Ascending aorta (tissue), 2 donors: ENCODE measurements at regions not wholly inside any gene's neighbourhood (a gene's known extent, or its start where the extent isn't known, plus 50 kb on each side); places are given as distances from the start of the nearest gene placed in this dataset.

Source experiments
- DNase-seq, 2 donors: peaks; one replicate each; pipeline ENCODE4 v3.0.0-alpha.2; 2019; ENCODE audit warnings: low spot score in 2 of 2
- H3K27ac ChIP-seq, 2 donors: fragments of 200-600 bp; sonication (generic); one replicate each; pipeline ENCODE4 v1.5.1; 2016 to 2017; ENCODE audit warnings: mild to moderate bottlenecking in 1 of 2
- H3K27me3 ChIP-seq: fragments of 200-600 bp; sonication (generic); one replicate; pipeline ENCODE4 v1.5.1; 2017
- H3K36me3 ChIP-seq, 2 donors: fragments of 200-600 bp; sonication (generic); one replicate each; pipeline ENCODE4 v1.5.1; 2016
- H3K4me1 ChIP-seq, 2 donors: fragments of 200-600 bp; sonication (generic); one replicate each; pipeline ENCODE4 v1.5.1; 2016 to 2017; ENCODE audit warnings: mild to moderate bottlenecking in 1 of 2
- H3K4me3 ChIP-seq, 2 donors: fragments of 200-600 bp; sonication (generic); one replicate each; pipeline ENCODE4 v1.5.1; 2016 to 2017; ENCODE audit warnings: mild to moderate bottlenecking in 1 of 2
- H3K9me3 ChIP-seq, 2 donors: fragments of 200-600 bp; sonication (generic); one replicate each; pipeline ENCODE4 v1.5.1; 2016
- intact Hi-C: fragments of 100-400 bp; cut with DNase I; formaldehyde crosslinking; loops from one replicate; pipeline ENCODE4 v1.15.1; 2023
- TF ChIP-seq, protein P1 (sequence below), 3 experiments: fragments of 200-600 bp in 2 of 3; fragments of 450-650 bp in 1 of 3; sonication (generic) in 2 of 3; IDR thresholded peaks; one replicate each; pipeline ENCODE4 v1.5.1; 2016 to 2019; ENCODE audit warnings: antibody characterized with exemption in 3 of 3, mild to moderate bottlenecking in 1 of 3, moderate library complexity in 1 of 3

DNA sequence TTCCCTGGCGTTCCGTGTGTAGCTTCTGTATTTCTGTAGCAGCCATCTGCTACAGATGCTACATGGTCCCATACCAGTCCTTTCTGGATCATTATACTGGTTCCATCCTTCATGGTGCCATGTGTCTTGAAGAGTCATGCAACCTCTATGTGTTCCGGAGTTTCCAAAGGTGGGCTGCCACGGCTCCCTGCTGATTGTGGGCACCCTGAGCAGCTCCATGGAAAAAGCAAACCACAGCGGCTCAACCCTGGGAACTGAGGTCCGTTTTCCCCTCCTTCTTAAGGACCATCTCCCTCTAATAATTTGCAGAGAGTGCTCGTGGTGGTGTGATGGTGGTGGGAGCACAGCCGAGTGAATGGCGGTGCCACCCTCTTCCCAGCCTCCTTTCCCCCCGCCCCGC lies 600.4 kb downstream of the CCDC171 start:
- Histone ChIP-seq H3K4me1 (no peaks in the 10 kb centered on the region), H3K36me3 (no peaks in the 10 kb centered on the region), H3K9me3 (no peaks in the 10 kb centered on the region), H3K27me3 (no peaks in the 10 kb centered on the region), H3K27ac (no peak overlapping the region), H3K4me3 (no peak overlapping the region)
- TF ChIP-seq, protein P1, sequence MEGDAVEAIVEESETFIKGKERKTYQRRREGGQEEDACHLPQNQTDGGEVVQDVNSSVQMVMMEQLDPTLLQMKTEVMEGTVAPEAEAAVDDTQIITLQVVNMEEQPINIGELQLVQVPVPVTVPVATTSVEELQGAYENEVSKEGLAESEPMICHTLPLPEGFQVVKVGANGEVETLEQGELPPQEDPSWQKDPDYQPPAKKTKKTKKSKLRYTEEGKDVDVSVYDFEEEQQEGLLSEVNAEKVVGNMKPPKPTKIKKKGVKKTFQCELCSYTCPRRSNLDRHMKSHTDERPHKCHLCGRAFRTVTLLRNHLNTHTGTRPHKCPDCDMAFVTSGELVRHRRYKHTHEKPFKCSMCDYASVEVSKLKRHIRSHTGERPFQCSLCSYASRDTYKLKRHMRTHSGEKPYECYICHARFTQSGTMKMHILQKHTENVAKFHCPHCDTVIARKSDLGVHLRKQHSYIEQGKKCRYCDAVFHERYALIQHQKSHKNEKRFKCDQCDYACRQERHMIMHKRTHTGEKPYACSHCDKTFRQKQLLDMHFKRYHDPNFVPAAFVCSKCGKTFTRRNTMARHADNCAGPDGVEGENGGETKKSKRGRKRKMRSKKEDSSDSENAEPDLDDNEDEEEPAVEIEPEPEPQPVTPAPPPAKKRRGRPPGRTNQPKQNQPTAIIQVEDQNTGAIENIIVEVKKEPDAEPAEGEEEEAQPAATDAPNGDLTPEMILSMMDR (IDR thresholded peaks at IDR 0.05), result no peak
- intact Hi-C loops, result no loop called here
- DNase-seq, result no peak

DNA sequence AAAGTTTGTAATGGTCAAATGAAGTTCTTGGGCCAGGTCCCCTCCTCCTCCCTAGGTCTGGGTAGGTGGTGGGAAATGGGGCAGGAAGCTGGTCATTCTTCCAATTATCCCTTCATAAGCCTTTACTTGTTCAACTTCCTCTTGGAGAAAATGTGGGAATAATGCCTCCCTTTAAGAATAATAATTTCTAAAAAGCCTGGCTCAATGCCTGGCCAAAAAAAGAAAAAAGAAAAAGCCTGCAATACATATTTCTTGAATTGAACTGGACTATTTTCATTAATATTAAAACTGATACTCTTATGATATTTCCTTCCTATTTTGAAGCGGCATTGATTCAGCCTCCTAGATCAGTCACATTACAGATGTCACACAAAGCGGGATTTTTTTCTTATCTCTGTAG lies 600.9 kb downstream of the CCDC171 start:
- Histone ChIP-seq H3K36me3 (no peaks in the 10 kb centered on the region), H3K27ac (no peak overlapping the region), H3K9me3 (no peaks in the 10 kb centered on the region), H3K27me3 (no peaks in the 10 kb centered on the region), H3K4me1 (no peaks in the 10 kb centered on the region), H3K4me3 (no peak overlapping the region)
- intact Hi-C loops, result no loop called here
- DNase-seq, result no peak
- TF ChIP-seq, protein P1 (IDR thresholded peaks at IDR 0.05), result no peak

DNA sequence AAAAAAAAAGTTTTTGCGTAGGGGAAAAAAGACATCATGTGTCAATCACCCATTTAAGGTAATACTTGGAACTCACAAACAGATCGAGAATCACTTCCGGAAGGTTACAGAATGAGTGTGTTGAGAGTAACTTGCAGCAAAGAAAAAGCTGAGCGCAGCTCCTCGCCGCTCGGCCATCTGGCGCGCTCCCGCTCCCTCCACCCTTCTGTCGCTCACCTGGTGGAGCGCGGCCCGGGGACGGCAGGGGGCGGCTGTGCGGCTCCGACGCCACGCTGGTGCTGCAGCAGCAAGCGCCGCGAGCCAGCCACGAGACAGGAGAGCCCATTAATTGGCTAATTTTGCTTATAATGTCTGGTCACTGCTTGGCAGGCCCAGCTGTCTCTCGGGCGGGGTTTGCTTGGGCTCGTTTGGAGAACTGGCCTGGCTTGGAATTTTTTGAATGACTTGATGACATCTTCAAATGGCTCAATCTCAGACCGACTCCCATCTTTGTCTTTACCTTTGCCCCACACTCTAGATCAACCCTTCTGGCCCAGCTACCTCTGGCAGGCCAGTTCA lies 601.8 kb downstream of the CCDC171 start:
- H3K27me3 ChIP-seq, result no peaks in the 10 kb centered on the region
- DNase-seq, result peak in 1 of 2 donors; percentile 66
- no peaks in the 10 kb centered on the region for H3K36me3 ChIP-seq
- TF ChIP-seq, protein P1 (IDR thresholded peaks at IDR 0.05), result peak in 2 of 3 experiments; percentile 17 to 43
- H3K4me3 ChIP-seq, result peak overlapping the region; percentile 39 to 46
- H3K9me3 ChIP-seq, result no peaks in the 10 kb centered on the region
- intact Hi-C loops, result no loop called here
- no peaks in the 10 kb centered on the region for H3K4me1 ChIP-seq
- no peak overlapping the region for H3K27ac ChIP-seq

DNA sequence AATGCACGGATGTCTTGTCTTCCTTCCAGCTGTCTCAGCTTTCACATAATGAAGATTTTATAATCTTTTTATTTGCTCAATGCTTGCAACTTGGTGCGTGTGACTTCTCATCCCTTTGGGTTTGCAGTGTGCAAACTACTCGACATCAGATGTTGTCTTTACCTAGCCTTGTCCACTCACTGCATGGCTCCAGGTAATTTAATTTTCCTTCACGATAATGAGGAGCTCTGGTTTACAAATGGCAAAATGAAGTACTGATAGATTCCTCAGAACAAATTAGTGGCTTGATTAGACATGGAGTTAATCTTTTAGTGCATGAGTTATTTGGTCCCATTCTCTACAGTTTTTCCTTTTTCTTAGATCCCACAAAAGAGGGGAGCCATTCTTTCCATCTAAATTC lies 603.0 kb downstream of the CCDC171 start:
- TF ChIP-seq, protein P1 (IDR thresholded peaks at IDR 0.05), result no peak
- Histone ChIP-seq H3K4me3 (no peak overlapping the region), H3K27me3 (no peaks in the 10 kb centered on the region), H3K4me1 (no peaks in the 10 kb centered on the region), H3K36me3 (no peaks in the 10 kb centered on the region), H3K9me3 (no peaks in the 10 kb centered on the region), H3K27ac (no peak overlapping the region)
- intact Hi-C loops, result no loop called here
- no peak for DNase-seq

DNA sequence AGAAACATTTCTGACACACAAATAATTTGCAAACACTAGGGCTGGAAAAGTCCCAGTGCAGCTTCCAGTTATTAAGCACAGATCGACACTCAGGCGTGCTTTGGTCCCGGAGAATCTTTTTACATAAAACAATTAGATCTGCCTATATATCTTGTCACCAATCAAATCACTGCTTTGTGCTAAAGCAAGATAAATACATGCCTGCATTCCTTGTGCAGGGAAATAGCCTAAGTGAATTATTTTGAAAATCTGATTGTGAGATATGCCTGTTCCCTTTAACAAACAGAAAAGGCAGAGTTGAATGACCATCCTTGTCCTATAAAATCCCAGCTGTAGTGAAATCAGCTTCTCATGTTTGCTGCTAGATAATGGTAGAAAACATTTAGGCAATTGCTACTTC lies 604.4 kb downstream of the CCDC171 start:
- Histone ChIP-seq H3K27ac (no peak overlapping the region), H3K36me3 (no peaks in the 10 kb centered on the region), H3K4me3 (no peak overlapping the region), H3K27me3 (no peaks in the 10 kb centered on the region), H3K9me3 (no peaks in the 10 kb centered on the region), H3K4me1 (no peaks in the 10 kb centered on the region)
- TF ChIP-seq, protein P1 (IDR thresholded peaks at IDR 0.05), result no peak
- intact Hi-C loops, result no loop called here
- no peak for DNase-seq

DNA sequence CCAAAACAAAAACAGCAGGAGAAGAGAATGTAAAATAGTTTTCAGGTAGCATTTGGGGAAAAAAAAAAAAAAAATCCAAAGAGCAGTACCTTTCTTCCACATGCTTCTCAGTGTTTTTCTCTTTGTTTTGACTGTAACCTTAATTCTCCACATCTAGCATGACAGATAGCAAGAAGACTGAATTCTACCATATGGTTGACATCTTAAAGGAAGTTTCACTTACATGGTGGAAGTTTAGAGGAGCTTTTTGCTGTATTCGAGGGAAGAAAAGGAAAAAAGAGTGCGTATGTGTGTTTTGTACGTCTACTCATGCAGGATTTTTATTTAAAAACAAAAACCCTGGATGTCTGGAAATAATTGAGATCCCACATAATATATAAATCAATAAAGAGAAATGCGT lies 604.8 kb downstream of the CCDC171 start:
- no peak overlapping the region for H3K4me3 ChIP-seq
- H3K36me3 ChIP-seq, result no peaks in the 10 kb centered on the region
- DNase-seq, result no peak
- no peaks in the 10 kb centered on the region for H3K27me3 ChIP-seq
- intact Hi-C loops, result no loop called here
- TF ChIP-seq, protein P1 (IDR thresholded peaks at IDR 0.05), result no peak
- no peaks in the 10 kb centered on the region for H3K9me3 ChIP-seq
- H3K27ac ChIP-seq, result no peak overlapping the region
- no peaks in the 10 kb centered on the region for H3K4me1 ChIP-seq
